ENCODE measurements at regions not wholly inside any gene's neighbourhood (a gene's known extent, or its start where the extent isn't known, plus 50 kb on each side); places are given as distances from the start of the nearest gene placed in this dataset.

- TF ChIP-seq CTCF (IDR thresholded peaks at IDR 0.05; ENCODE audit: low read depth, low read length) = no peak
- H3K27me3 ChIP-seq (ENCODE audit: control insufficient read depth, insufficient read depth, low read length) = no peaks in the 10 kb centered on the region
- no peak for DNase-seq (ENCODE audit: low read depth, low spot score)
- CTCF ChIA-PET = interaction anchor here (0.8 to 1.2 kb wide), 5 partner anchors 23 to 181 kb away, joined by 3 to 4 read pairs (median 3); no protein-coding TSS in a partner anchor
- H3K4me3 ChIP-seq (ENCODE audit: low read depth, low read length) = no peak overlapping the region
- no peak overlapping the region for H3K27ac ChIP-seq (ENCODE audit: low read depth, low read length)
- peaks cover 8% of the 10 kb centered on the region for H3K9me3 ChIP-seq (ENCODE audit: control insufficient read depth, insufficient read depth, low read length)
- POLR2A ChIA-PET = no interaction called here
Measured at GRCh38 chr14:22194664-22195063, 394.4 kb downstream of the DAD1 start.

- DNase-seq (ENCODE audit: low read depth, low spot score) = peak; percentile 98
- Histone ChIP-seq H3K27me3 (ENCODE audit: control insufficient read depth, insufficient read depth, low read length) (no peaks in the 10 kb centered on the region), H3K9me3 (ENCODE audit: control insufficient read depth, insufficient read depth, low read length) (no peaks in the 10 kb centered on the region), H3K4me3 (ENCODE audit: low read depth, low read length) (no peak overlapping the region), H3K27ac (ENCODE audit: low read depth, low read length) (peak overlapping the region; percentile 95)
- CTCF ChIA-PET = interaction anchor here (2.2 to 5.2 kb wide), 2 partner anchors 11 to 28 kb away, joined by 9 to 37 read pairs; no protein-coding TSS in a partner anchor
- POLR2A ChIA-PET = interaction anchor here (0.9 to 1.3 kb wide), 3 partner anchors 10 to 58 kb away, joined by 3 to 5 read pairs (median 3); no protein-coding TSS in a partner anchor
- TF ChIP-seq CTCF (IDR thresholded peaks at IDR 0.05; ENCODE audit: low read depth, low read length) = no peak
Measured at GRCh38 chr14:22190411-22191191, 398.4 kb downstream of the DAD1 start.

- POLR2A ChIA-PET = interaction anchor here (1.3 kb wide), 1 partner anchor 11 kb away, joined by 3 read pairs; no protein-coding TSS in a partner anchor
- DNase-seq (ENCODE audit: low read depth, low spot score) = no peak
- Histone ChIP-seq H3K27me3 (ENCODE audit: control insufficient read depth, insufficient read depth, low read length) (no peaks in the 10 kb centered on the region), H3K4me3 (ENCODE audit: low read depth, low read length) (no peak overlapping the region), H3K9me3 (ENCODE audit: control insufficient read depth, insufficient read depth, low read length) (no peaks in the 10 kb centered on the region), H3K27ac (ENCODE audit: low read depth, low read length) (peak overlapping the region; percentile 89)
- TF ChIP-seq CTCF (IDR thresholded peaks at IDR 0.05; ENCODE audit: low read depth, low read length) = no peak
- CTCF ChIA-PET = interaction anchor here (0.9 to 5.2 kb wide), 3 partner anchors 12 to 32 kb away, joined by 3 to 37 read pairs (median 9); no protein-coding TSS in a partner anchor
Measured at GRCh38 chr14:22189881-22190280, 399.1 kb downstream of the DAD1 start.

GRCh38 chr14:22188318-22188717 is 400.7 kb downstream of the DAD1 start:
- POLR2A ChIA-PET = no interaction called here
- DNase-seq (ENCODE audit: low read depth, low spot score) = no peak
- no peaks in the 10 kb centered on the region for H3K27me3 ChIP-seq (ENCODE audit: control insufficient read depth, insufficient read depth, low read length)
- no peak for TF ChIP-seq CTCF (IDR thresholded peaks at IDR 0.05; ENCODE audit: low read depth, low read length)
- no peak overlapping the region for H3K27ac ChIP-seq (ENCODE audit: low read depth, low read length)
- H3K9me3 ChIP-seq (ENCODE audit: control insufficient read depth, insufficient read depth, low read length) = no peaks in the 10 kb centered on the region
- CTCF ChIA-PET = interaction anchor here (1.6 kb wide), 1 partner anchor 13 kb away, joined by 8 read pairs; no protein-coding TSS in a partner anchor
- H3K4me3 ChIP-seq (ENCODE audit: low read depth, low read length) = no peak overlapping the region

GRCh38 chr14:22185789-22186188 is 403.2 kb downstream of the DAD1 start:
- ChIA-PET CTCF (interaction anchor here (0.6 to 3.0 kb wide), 6 partner anchors 15 to 637 kb away, joined by 3 to 18 read pairs (median 5); no protein-coding TSS in a partner anchor), POLR2A (no interaction called here)
- no peaks in the 10 kb centered on the region for H3K27me3 ChIP-seq (ENCODE audit: control insufficient read depth, insufficient read depth, low read length)
- no peak for TF ChIP-seq CTCF (IDR thresholded peaks at IDR 0.05; ENCODE audit: low read depth, low read length)
- H3K4me3 ChIP-seq (ENCODE audit: low read depth, low read length) = no peak overlapping the region
- DNase-seq (ENCODE audit: low read depth, low spot score) = no peak
- no peak overlapping the region for H3K27ac ChIP-seq (ENCODE audit: low read depth, low read length)
- no peaks in the 10 kb centered on the region for H3K9me3 ChIP-seq (ENCODE audit: control insufficient read depth, insufficient read depth, low read length)
